ENCODE measurements at regions not wholly inside any gene's neighbourhood (a gene's known extent, or its start where the extent isn't known, plus 50 kb on each side); places are given as distances from the start of the nearest gene placed in this dataset.

GRCh38 chr6:150666071-150666470, 66.4 kb downstream of the PLEKHG1 start:
- no peaks in the 10 kb centered on the region for H3K27me3 ChIP-seq (ENCODE audit: insufficient read depth, low read length, poor library complexity, severe bottlenecking)
- peak overlapping the region; percentile 50 for H3K9ac ChIP-seq (ENCODE audit: low read depth, low read length, poor library complexity, severe bottlenecking)
- no peaks in the 10 kb centered on the region for H4K20me1 ChIP-seq (ENCODE audit: insufficient read depth, low read length, poor library complexity, severe bottlenecking)
- peak overlapping the region; percentile 41 for H3K4me3 ChIP-seq (ENCODE audit: low read length, poor library complexity, severe bottlenecking)
- no peaks in the 10 kb centered on the region for H3K9me3 ChIP-seq (ENCODE audit: insufficient read depth, low read depth, low read length)
- H3K79me2 ChIP-seq (ENCODE audit: insufficient read depth, low read length), result peaks cover 82% of the 10 kb centered on the region
- peak overlapping the region; percentile 62 for H3K4me2 ChIP-seq (ENCODE audit: low read depth, low read length, poor library complexity, severe bottlenecking)
- H3K4me1 ChIP-seq (ENCODE audit: insufficient read depth, low read length, poor library complexity, severe bottlenecking), result peaks cover 42% of the 10 kb centered on the region
- TF ChIP-seq CTCF (conservative IDR thresholded peaks at IDR 0.05; ENCODE audit: low read length) (no peak), EZH2phosphoT487 (IDR thresholded peaks at IDR 0.05; ENCODE audit: borderline replicate concordance) (no peak)
- peaks cover 2% of the 10 kb centered on the region; the same call in 1 of the 2 replicates for H3F3A ChIP-seq (ENCODE audit: low read depth)
- no peaks in the 10 kb centered on the region for H3K9me2 ChIP-seq (replicated peaks; ENCODE audit: low read depth, low read length)
- peaks cover 31% of the 10 kb centered on the region; the same call in 1 of the 2 replicates for H3K36me3 ChIP-seq (ENCODE audit: insufficient read depth, low read length)
- no peak overlapping the region for H2AFZ ChIP-seq (ENCODE audit: low read length)

GRCh38 chr6:150667359-150667758, 67.7 kb downstream of the PLEKHG1 start:
- Histone ChIP-seq H3K9me3 (ENCODE audit: insufficient read depth, low read depth, low read length) (no peaks in the 10 kb centered on the region), H3K36me3 (ENCODE audit: insufficient read depth, low read length) (peaks cover 30% of the 10 kb centered on the region; the same call in 1 of the 2 replicates), H3K4me3 (ENCODE audit: low read length, poor library complexity, severe bottlenecking) (no peak overlapping the region), H2AFZ (ENCODE audit: low read length) (no peak overlapping the region), H3K9ac (ENCODE audit: low read depth, low read length, poor library complexity, severe bottlenecking) (no peak overlapping the region), H3K9me2 (replicated peaks; ENCODE audit: low read depth, low read length) (no peaks in the 10 kb centered on the region), H4K20me1 (ENCODE audit: insufficient read depth, low read length, poor library complexity, severe bottlenecking) (no peaks in the 10 kb centered on the region), H3K27me3 (ENCODE audit: insufficient read depth, low read length, poor library complexity, severe bottlenecking) (no peaks in the 10 kb centered on the region), H3K4me2 (ENCODE audit: low read depth, low read length, poor library complexity, severe bottlenecking) (no peak overlapping the region), H3F3A (ENCODE audit: low read depth) (peaks cover 2% of the 10 kb centered on the region; the same call in 1 of the 2 replicates), H3K4me1 (ENCODE audit: insufficient read depth, low read length, poor library complexity, severe bottlenecking) (peaks cover 54% of the 10 kb centered on the region), H3K79me2 (ENCODE audit: insufficient read depth, low read length) (peaks cover 84% of the 10 kb centered on the region)
- TF ChIP-seq EZH2phosphoT487 (IDR thresholded peaks at IDR 0.05; ENCODE audit: borderline replicate concordance) (no peak), CTCF (conservative IDR thresholded peaks at IDR 0.05; ENCODE audit: low read length) (no peak)

DNA sequence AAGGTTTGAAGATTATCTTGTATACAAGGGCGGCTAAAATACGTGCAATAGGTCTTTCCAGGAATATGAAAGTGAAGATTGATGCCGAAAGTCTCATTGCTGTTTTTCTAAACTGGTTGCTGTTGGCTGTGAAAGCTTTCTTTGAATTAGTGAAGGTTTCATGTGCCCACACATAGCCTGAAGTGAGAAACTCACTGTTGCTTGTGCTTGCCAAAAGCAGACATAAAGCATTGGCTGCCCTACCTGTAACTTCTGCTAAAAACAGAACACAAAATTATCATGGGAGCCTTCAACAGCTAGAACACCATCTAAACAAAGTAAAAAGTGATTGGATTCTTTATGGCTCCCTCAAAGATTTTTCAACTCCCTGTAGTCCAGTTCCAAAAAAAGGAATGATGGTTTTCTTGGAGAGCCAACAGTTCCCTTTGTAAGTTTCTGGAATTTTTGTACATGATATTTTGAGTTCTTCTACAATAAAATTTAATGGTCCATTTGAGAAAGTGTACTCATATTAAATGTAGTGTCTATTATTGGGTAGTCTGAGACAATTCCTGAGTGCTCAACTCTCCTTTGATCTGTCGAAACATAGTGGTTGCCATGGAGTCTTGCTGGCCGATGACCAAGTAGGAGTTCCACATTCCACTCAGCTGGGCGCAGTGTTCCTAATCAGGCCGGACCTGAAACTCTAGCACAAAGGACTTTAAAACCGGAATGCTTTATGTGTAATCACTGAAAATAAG, 68.5 kb downstream of the PLEKHG1 start:
- TF ChIP-seq CTCF (conservative IDR thresholded peaks at IDR 0.05; ENCODE audit: low read length), result no peak
- no peak for TF ChIP-seq EZH2phosphoT487 (IDR thresholded peaks at IDR 0.05; ENCODE audit: borderline replicate concordance)
- Histone ChIP-seq H2AFZ (ENCODE audit: low read length) (no peak overlapping the region), H3F3A (ENCODE audit: low read depth) (peaks cover 2% of the 10 kb centered on the region; the same call in 1 of the 2 replicates), H3K9ac (ENCODE audit: low read depth, low read length, poor library complexity, severe bottlenecking) (no peak overlapping the region), H3K4me2 (ENCODE audit: low read depth, low read length, poor library complexity, severe bottlenecking) (no peak overlapping the region), H4K20me1 (ENCODE audit: insufficient read depth, low read length, poor library complexity, severe bottlenecking) (no peaks in the 10 kb centered on the region), H3K79me2 (ENCODE audit: insufficient read depth, low read length) (peaks cover 78% of the 10 kb centered on the region), H3K9me2 (replicated peaks; ENCODE audit: low read depth, low read length) (no peaks in the 10 kb centered on the region), H3K9me3 (ENCODE audit: insufficient read depth, low read depth, low read length) (no peaks in the 10 kb centered on the region), H3K36me3 (ENCODE audit: insufficient read depth, low read length) (peaks cover 30% of the 10 kb centered on the region; the same call in 1 of the 2 replicates), H3K4me3 (ENCODE audit: low read length, poor library complexity, severe bottlenecking) (no peak overlapping the region), H3K4me1 (ENCODE audit: insufficient read depth, low read length, poor library complexity, severe bottlenecking) (peaks cover 62% of the 10 kb centered on the region), H3K27me3 (ENCODE audit: insufficient read depth, low read length, poor library complexity, severe bottlenecking) (no peaks in the 10 kb centered on the region)

All from Loucy (cell line).